ENCODE measurements at regions not wholly inside any gene's neighbourhood (a gene's known extent, or its start where the extent isn't known, plus 50 kb on each side); places are given as distances from the start of the nearest gene placed in this dataset.

DNA sequence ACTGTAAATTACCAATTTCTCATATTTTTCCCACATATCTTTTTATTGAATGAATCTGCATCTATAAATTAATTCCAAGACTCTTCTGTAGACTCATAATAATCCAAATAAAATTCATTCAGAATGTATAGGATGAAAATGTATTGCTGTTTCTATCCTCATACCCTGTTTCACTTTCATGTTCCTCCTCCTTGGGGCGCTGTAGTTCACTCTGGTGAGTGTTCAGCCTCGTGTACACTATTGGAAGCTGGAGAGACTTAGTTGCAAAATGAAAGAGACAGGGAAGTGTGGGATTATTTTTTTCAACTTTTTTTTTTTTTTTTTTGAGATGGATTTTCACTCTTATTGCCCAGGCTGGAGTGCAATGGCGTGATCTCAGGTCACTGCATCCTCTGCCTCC is 296.1 kb downstream of the TLL1 start:
- TF ChIP-seq EZH2phosphoT487 (IDR thresholded peaks at IDR 0.05; ENCODE audit: borderline replicate concordance, low read length) (no peak), CTCF (IDR thresholded peaks at IDR 0.05; ENCODE audit: low read depth, low read length, poor library complexity, severe bottlenecking) (peak; percentile 15)
- Histone ChIP-seq H3K9me3 (ENCODE audit: control insufficient read depth, insufficient read depth, low read length) (no peaks in the 10 kb centered on the region), H3K79me2 (ENCODE audit: control insufficient read depth, low read length) (no peaks in the 10 kb centered on the region), H3K9me2 (replicated peaks; ENCODE audit: control insufficient read depth, low read length) (no peaks in the 10 kb centered on the region), H3K36me3 (ENCODE audit: control insufficient read depth, low read length) (no peaks in the 10 kb centered on the region), H3K4me1 (ENCODE audit: control insufficient read depth, low read length) (no peaks in the 10 kb centered on the region), H3F3A (ENCODE audit: control insufficient read depth, insufficient read depth) (no peaks in the 10 kb centered on the region), H3K4me3 (ENCODE audit: low read length) (no peak overlapping the region), H3K27ac (ENCODE audit: low read depth, low read length) (no peak overlapping the region), H3K4me2 (ENCODE audit: low read length) (no peak overlapping the region), H3K27me3 (ENCODE audit: control insufficient read depth, low read length) (no peaks in the 10 kb centered on the region), H4K20me1 (ENCODE audit: control insufficient read depth, insufficient read depth, low read depth, low read length) (no peaks in the 10 kb centered on the region)

DNA sequence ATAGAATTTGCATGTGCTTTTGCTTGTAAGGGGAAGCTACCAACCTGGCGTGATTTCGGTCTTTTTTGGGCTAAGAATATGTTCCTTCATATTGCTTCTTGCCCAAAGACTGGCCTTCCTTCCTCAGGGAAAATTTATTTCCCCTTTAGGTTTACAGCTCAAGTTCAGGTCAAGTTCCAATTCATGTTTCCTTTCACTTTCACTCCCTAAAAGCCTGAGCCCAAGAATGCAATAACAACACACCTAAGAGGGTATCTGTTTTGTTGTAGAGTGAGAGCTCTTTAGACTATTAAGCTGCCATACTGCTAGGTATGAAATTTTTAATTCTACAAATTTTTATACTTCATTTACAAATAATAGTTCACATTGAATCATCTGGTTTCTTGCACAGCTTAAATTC is 299.6 kb downstream of the TLL1 start:
- no peak overlapping the region for H3K4me2 ChIP-seq (ENCODE audit: low read length)
- no peaks in the 10 kb centered on the region for H3K36me3 ChIP-seq (ENCODE audit: control insufficient read depth, low read length)
- no peak overlapping the region for H3K4me3 ChIP-seq (ENCODE audit: low read length)

DNA sequence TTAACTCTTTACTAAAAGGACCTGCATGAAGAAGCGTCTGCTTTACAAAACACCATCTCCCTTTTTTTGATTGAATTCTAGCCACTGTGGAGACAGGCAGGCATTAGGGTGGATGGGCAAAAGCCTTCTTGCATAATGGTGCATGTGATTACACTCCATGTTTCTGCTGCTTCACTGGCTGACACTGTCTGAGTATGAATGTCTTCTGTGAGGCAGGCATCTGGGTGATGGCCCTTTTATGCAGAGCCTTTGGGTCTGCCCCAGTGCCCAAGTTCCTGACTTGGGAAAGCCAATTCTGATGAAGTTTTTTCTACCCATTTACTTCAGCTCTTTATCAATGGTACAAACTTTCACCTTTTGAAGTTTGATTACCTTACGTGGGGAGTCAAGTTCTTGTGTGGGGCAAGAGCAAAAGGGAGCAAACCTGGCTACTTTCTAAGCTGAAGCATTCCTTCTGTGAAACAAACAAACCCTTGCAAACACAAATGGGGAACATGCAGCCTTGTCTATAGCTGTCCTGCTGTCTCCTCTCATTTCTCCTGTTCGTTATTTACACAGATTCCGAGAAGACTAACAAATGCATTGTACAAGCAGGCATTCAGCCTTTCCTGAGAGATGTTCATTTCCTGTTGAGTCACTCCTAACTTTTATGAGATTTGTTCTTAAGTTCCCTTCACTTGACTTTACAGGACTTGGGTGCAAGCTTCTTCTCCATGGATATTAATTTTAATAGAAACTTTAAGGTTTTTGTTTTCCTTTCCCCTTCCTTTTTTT is 301.9 kb downstream of the TLL1 start:
- H3K79me2 ChIP-seq (ENCODE audit: control insufficient read depth, low read length): no peaks in the 10 kb centered on the region
- TF ChIP-seq EZH2phosphoT487 (IDR thresholded peaks at IDR 0.05; ENCODE audit: borderline replicate concordance, low read length) (no peak), CTCF (IDR thresholded peaks at IDR 0.05; ENCODE audit: low read depth, low read length, poor library complexity, severe bottlenecking) (no peak)
- H3K9me2 ChIP-seq (replicated peaks; ENCODE audit: control insufficient read depth, low read length): no peaks in the 10 kb centered on the region
- no peaks in the 10 kb centered on the region for H3K4me1 ChIP-seq (ENCODE audit: control insufficient read depth, low read length)
- no peaks in the 10 kb centered on the region for H4K20me1 ChIP-seq (ENCODE audit: control insufficient read depth, insufficient read depth, low read depth, low read length)
- H3K36me3 ChIP-seq (ENCODE audit: control insufficient read depth, low read length): no peaks in the 10 kb centered on the region
- H3K9me3 ChIP-seq (ENCODE audit: control insufficient read depth, insufficient read depth, low read length): no peaks in the 10 kb centered on the region
- H3K4me2 ChIP-seq (ENCODE audit: low read length): no peak overlapping the region
- no peak overlapping the region for H3K27ac ChIP-seq (ENCODE audit: low read depth, low read length)
- H3K4me3 ChIP-seq (ENCODE audit: low read length): no peak overlapping the region
- no peaks in the 10 kb centered on the region for H3K27me3 ChIP-seq (ENCODE audit: control insufficient read depth, low read length)
- no peaks in the 10 kb centered on the region for H3F3A ChIP-seq (ENCODE audit: control insufficient read depth, insufficient read depth)

More for the DNA sequence above, 299.6 kb downstream of the TLL1 start:
- TF ChIP-seq EZH2phosphoT487 (IDR thresholded peaks at IDR 0.05; ENCODE audit: borderline replicate concordance, low read length): no peak
- TF ChIP-seq CTCF (IDR thresholded peaks at IDR 0.05; ENCODE audit: low read depth, low read length, poor library complexity, severe bottlenecking): no peak
- H3K79me2 ChIP-seq (ENCODE audit: control insufficient read depth, low read length): no peaks in the 10 kb centered on the region
- H3K9me2 ChIP-seq (replicated peaks; ENCODE audit: control insufficient read depth, low read length): no peaks in the 10 kb centered on the region
- no peaks in the 10 kb centered on the region for H4K20me1 ChIP-seq (ENCODE audit: control insufficient read depth, insufficient read depth, low read depth, low read length)
- H3K27ac ChIP-seq (ENCODE audit: low read depth, low read length): no peak overlapping the region
- no peaks in the 10 kb centered on the region for H3K9me3 ChIP-seq (ENCODE audit: control insufficient read depth, insufficient read depth, low read length)
- H3K4me1 ChIP-seq (ENCODE audit: control insufficient read depth, low read length): no peaks in the 10 kb centered on the region
- H3K27me3 ChIP-seq (ENCODE audit: control insufficient read depth, low read length): no peaks in the 10 kb centered on the region
- no peaks in the 10 kb centered on the region for H3F3A ChIP-seq (ENCODE audit: control insufficient read depth, insufficient read depth)
